ENCODE measurements at regions not wholly inside any gene's neighbourhood (a gene's known extent, or its start where the extent isn't known, plus 50 kb on each side); places are given as distances from the start of the nearest gene placed in this dataset.

DNA sequence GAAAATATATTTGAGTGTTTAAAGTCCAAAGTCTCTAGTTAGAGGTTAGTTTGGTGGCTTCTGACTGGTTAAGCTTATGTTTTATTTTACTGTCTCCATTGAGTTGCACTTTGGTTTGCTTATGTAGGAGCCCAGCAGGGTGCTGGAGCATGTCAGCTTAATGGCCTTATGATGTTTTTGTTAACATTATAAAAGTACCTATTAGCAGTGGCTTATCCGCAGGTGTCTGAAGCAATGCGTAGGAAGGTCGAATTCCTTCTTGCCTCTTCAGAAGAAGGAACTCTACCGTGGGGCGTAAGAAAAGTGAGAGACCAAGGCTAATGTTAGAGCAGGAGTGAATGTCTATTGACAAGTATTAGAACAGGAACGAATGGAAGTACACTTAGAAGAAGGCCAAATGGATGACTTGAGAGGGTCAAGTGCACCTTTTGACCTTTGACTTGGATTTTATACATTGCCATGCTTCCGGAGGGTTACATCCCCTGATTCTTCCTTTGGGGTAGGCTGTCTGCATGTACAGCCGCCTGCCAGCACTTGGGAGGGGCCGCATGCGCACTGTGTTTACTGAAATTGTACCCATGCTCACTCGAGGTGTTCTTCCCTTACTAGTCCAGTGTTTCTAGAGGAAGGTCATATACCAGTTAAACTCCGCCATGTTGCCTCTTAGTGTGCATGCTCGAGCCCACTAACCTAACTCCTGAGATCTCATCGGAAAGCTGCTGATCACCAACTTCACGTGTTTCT, 793.9 kb upstream of the PCDH9 start:
- CTCF ChIA-PET, result no interaction called here
- POLR2A ChIA-PET, result no interaction called here

DNA sequence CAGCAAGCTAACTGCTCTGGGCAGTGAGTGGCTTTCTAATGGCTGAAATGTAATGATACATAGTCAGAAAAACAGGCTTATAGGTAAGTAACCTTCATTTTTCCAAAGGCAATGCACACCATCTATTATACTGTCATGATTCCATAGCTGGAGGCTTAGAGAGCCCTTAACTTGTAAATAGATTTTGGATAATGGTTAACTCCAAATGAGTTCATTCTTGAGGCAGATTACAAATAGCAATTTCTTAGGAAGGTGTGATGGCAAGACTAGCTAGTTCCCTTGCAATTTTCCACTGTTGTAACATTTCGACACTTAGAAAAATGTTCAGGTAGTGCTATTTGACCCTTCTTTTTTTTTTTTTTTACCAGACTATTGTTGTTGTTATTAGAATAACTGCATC, 789.8 kb upstream of the PCDH9 start:
- CTCF ChIA-PET, result no interaction called here
- POLR2A ChIA-PET, result no interaction called here

- CTCF ChIA-PET, result no interaction called here
- POLR2A ChIA-PET, result no interaction called here
Measured at GRCh38 chr13:68009546-68009945, 779.4 kb upstream of the PCDH9 start.

- POLR2A ChIA-PET, result no interaction called here
- CTCF ChIA-PET, result no interaction called here
Measured at GRCh38 chr13:68007576-68007975, 777.4 kb upstream of the PCDH9 start.

DNA sequence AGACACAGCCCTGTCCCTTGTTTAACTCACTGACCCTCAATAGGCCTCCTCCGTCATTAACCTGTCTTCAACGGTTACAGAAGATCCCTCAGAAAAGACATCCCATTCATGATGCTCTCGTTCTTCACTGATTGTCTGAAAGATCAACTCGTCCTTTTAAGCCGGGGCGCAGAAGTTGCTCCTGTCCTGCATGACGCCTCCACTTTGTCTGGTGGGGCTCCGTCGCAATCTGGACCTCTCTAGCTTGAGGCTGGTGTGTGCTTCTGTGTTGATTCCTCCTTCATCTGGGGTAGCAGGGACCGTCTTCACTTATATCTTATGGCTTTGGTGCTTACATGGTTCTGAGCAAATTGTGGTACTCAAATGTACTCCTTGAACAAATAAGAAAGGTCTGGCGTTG, 766.0 kb upstream of the PCDH9 start:
- CTCF ChIA-PET, result interaction anchor here (0.7 kb wide), 1 partner anchor 9 kb away, joined by 3 read pairs; no protein-coding TSS in a partner anchor
- POLR2A ChIA-PET, result no interaction called here

- CTCF ChIA-PET, result no interaction called here
- POLR2A ChIA-PET, result no interaction called here
Measured at GRCh38 chr13:67990868-67991267, 760.7 kb upstream of the PCDH9 start.

DNA sequence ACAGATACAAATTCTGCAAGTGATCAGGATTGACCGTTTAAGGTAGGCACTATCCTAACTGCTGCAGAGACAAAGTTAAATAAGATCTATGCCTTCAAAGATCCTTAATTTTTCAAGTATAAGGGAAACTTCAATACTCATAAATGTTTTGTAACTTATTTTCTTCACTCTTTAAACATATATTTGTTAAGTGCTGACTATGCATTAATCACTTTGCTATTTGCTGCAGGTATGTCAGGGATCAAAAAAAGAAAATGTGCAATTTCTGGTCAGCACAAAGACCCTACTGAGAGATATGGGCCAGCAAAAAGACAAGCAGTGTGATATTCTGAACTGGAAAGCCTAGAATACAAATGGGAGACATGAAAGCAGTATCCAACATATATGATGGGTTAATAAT, 756.1 kb upstream of the PCDH9 start:
- POLR2A ChIA-PET, result no interaction called here

GRCh38 chr13:67977066-67977465, 746.9 kb upstream of the PCDH9 start:
- ChIA-PET CTCF (no interaction called here), POLR2A (no interaction called here)

More for the DNA sequence above, 756.1 kb upstream of the PCDH9 start:
- CTCF ChIA-PET, result no interaction called here

- ChIA-PET POLR2A (no interaction called here), CTCF (no interaction called here)
Measured at GRCh38 chr13:67971291-67971690, 741.2 kb upstream of the PCDH9 start.

DNA sequence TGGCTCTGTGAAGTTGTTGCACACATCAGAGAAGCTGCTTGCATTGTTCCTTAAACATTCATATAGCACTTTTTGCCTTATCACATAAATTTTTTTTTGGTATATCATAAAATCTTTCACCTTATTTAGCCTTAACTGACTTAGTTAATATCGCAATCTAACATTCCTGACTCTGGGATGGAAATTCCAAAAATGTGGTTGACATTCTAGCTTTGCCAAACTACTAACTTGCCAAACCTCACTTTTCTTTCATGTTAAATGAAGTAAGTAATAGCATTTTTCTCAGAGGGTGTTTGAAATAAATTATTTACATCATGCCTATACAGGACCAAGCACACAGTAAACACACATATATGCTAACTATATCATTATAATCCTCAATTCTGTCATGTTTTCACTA, 736.9 kb upstream of the PCDH9 start:
- CTCF ChIA-PET, result no interaction called here
- POLR2A ChIA-PET, result no interaction called here

GRCh38 chr13:67966065-67966464, 735.9 kb upstream of the PCDH9 start:
- POLR2A ChIA-PET, result no interaction called here
- CTCF ChIA-PET, result no interaction called here

DNA sequence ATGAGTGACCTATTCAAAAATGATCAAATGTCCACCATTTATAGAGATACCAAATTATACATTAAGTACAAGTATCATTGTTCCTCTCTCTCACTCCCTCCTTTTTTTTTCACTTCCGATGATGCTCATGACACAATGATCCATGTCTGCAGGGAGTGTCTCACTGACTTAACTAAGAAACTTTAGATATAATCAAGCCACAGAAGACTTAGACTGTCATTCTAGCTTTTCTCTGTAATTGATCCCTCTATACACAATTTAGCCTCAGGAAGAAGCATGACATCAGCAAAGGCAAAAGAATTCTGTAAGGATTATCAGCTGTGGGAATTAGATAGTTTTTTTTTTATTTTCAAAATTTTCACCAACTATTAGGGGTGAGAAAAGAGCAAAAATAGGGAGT, 734.9 kb upstream of the PCDH9 start:
- POLR2A ChIA-PET, result no interaction called here
- CTCF ChIA-PET, result no interaction called here

GRCh38 chr13:67964091-67964490, 734.0 kb upstream of the PCDH9 start:
- POLR2A ChIA-PET, result no interaction called here
- CTCF ChIA-PET, result no interaction called here

DNA sequence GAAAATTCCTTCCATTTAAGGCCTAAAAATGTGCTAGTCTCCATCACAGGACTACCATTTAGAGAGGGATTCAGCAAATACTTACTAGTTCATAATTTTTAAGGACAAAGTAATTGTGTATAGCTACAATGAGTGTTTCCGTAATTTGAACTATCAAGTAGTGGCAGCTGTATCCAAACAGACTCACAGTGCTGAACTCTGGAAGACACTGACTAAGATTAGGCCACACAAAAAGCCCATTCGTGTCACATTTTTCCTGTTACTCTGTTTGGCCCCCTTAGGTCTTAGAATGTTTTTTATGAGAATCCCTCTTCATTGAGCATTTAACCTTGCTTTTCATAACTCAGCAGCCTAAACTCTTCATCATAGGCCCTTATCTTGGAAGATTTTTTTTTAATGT, 731.2 kb upstream of the PCDH9 start:
- ChIA-PET CTCF (no interaction called here), POLR2A (no interaction called here)

DNA sequence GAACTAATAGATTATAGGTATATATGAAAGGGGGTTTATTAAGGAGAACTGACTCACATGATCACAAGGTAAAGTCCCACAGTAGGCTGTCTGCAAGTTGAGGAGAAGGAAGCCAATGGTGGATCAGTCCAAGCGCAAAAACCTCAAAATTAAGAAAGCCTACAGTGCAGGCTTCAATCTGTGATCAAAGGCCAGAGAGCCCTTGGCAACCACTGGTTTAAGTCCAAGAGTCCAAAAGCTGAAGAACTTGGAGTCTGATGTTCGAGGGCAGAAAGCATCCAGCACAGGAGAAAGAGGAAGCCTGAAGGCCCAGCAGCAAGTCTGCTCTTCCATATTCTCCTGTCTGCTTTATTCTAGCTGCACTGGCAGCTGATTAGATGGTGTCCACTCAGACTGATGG, 721.3 kb upstream of the PCDH9 start:
- POLR2A ChIA-PET, result no interaction called here
- CTCF ChIA-PET, result no interaction called here

DNA sequence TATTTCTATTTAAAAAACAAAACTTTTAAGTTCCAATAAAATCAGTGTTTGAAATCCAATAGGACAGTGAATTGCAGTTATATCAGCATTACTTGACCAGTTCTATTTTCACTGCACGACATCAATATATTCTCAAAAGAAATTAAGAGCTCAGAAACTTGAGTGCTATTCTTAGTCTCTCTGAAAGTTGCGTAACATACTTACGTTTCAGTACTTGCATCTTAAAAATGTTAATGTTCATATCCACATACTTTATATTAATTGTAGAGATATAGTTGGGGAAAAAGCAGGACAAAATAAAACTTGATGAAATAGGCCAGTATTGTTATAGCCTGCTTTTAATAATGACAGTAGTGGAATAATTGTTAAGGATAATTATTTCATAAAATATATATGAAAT, 720.5 kb upstream of the PCDH9 start:
- ChIA-PET CTCF (no interaction called here), POLR2A (no interaction called here)

DNA sequence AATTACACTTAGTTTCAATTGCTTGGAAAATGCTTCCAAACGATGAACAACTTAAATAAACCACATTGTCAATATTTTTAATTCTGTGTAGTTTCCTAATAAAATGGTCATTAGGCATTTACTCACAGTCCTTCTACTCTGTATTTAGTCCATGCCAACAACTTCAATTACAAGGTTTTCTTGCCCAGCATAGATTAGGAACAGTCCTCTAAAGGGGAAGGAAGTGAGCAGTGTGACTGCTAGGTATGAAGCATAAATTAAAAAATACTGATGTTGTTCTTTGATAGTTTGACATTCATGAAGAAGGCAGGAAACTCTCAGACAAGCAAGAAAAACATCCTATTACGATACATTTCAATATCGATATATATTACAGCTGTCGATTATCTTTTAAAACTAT, 716.0 kb upstream of the PCDH9 start:
- ChIA-PET CTCF (no interaction called here), POLR2A (no interaction called here)

- ChIA-PET POLR2A (no interaction called here), CTCF (no interaction called here)
Measured at GRCh38 chr13:67943116-67943515, 713.0 kb upstream of the PCDH9 start.

- ChIA-PET POLR2A (no interaction called here), CTCF (no interaction called here)
Measured at GRCh38 chr13:67935626-67936025, 705.5 kb upstream of the PCDH9 start.

GRCh38 chr13:67934617-67935330, 704.6 kb upstream of the PCDH9 start:
- ChIA-PET POLR2A (no interaction called here), CTCF (no interaction called here)

- POLR2A ChIA-PET, result no interaction called here
- CTCF ChIA-PET, result no interaction called here
Measured at GRCh38 chr13:67932991-67933390, 702.9 kb upstream of the PCDH9 start.

GRCh38 chr13:67917291-67917987, 687.3 kb upstream of the PCDH9 start:
- CTCF ChIA-PET, result no interaction called here

More at GRCh38 chr13:67917291-67917987, 687.3 kb upstream of the PCDH9 start:
- POLR2A ChIA-PET, result no interaction called here
